ENCODE measurements at regions not wholly inside any gene's neighbourhood (a gene's known extent, or its start where the extent isn't known, plus 50 kb on each side); places are given as distances from the start of the nearest gene placed in this dataset.
"Not testable (repeated sequence)": the region's sequence is repeated elsewhere in the genome, so short reads cannot be mapped to it uniquely, and the experiment has no call there.

DNA sequence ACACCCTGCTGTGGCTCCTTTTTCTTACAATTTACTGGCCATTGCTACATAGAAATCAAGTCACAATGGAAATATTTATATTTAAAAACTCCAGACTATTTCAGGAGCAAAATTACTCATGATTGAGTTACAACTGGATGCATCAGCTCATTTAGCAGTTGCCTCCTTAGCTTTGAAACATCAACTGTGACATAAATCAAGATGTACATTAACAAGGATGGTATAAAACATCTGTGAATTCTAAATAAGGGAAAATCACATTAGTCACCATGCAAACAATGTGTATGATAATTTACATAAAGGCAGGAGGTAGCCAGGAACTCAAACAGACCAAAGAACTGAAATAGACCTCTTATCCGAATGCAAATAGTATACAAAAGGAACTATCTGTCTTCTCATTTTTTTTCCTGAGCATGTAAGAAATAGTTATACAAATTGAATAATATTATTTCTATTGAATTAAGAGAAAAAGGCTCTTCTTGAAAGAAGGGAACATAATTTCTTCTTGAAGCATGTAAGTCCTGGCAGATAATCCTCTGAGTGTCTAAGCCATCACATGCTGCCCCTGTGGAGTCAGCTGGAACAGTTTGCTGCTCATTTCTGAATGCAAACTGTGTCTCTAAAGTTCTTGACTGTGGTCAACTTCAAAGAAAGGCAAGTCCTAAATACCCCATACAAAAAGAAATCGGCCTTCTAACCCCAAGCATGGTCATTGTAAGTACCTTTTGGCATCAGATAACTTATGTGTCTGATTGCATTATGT lies 151.2 kb downstream of the NAA11 start:
- no peak for DNase-seq

DNA sequence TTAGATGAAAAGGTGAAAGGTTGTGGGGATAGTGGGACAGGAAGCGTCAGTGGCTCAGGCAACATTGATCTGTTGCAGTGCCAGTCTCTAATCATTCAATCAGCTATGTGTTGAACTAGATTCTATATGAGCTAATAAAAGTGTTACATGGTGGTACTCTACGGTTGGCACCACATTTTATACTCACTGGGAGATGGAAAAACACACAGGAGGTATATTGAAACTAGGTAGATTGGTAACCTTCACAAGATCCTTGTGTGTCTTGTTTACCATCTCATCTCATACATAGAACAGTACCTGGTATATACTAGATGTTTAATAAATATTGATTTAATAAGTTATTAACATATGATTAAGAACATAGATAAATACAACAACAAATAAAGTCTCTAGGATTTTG lies 152.7 kb downstream of the NAA11 start:
- no peak for DNase-seq

DNA sequence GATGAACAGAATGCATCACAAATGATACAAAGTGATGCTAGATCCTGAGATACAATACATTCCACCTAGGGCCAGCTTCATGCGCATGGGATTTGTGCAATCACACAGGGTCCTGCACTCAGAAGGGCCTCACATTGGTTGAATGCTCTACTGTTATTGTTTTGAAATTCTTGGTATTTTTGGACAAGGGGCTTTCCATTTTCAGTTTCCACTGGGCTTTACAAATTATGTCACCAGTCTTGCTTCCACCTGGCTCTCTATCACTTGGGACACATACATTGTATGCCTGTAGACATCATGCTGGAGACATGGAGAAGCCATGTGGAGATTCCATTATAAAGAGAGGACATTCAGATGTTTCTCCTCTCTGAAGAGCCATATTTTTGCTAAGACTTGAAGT lies 155.8 kb downstream of the NAA11 start:
- DNase-seq: no peak

DNA sequence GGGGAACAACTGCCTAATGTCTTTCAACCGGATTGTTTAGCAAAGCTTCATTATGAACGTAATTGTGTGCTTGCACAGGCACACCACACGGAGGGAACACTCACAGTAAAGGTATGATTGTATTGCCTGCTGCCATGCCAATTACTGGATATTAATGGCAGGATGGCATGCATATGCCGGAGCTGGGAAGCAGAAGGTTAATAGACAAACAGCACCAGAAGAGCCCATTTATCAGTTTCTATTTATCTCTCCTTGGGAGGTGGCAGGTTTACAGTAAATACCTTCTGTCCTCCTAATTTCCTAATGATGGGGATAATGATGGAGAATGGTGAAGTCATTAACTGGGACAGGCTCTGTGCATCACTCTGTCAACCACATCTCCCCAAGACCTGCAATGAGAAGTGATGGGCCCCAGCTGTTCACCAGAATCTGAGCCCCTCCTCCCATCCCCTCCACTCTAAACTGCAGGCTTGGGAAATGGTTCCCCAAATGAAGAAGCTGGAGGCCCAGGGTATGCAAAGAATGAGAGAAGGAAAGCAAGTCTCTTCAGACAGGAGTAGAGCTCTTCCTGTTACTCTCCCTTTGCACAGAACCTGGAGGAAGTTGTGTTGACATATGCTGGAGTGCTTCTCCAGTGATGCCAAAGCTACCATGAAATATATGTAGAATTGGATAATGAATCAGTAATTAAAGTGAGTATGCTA lies 160.8 kb downstream of the NAA11 start:
- DNase-seq: no peak

DNA sequence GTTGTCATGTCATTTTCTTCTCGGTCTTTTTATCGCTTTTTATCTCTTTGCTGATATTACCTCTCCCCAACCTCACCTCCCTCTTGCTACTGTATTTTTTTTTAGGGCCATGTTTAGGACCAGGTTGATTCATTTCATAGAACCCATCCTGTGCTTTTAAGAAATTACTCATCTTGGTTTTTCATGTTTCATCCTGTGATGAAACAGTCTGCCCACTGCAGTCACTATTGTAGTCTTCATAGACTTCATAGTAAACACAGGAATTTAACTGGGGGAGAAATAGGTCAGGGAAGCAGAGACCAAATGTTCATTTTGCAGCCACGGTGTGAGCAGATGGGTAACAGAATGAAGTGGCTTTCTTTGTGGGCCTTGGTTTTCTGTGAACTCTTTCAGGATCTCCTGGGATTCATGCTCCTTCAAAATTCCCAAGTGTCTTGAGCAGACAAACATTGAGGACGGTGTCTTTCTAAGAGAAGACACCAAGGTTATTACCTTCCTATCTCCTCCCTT lies 161.8 kb downstream of the NAA11 start:
- DNase-seq: no peak

DNA sequence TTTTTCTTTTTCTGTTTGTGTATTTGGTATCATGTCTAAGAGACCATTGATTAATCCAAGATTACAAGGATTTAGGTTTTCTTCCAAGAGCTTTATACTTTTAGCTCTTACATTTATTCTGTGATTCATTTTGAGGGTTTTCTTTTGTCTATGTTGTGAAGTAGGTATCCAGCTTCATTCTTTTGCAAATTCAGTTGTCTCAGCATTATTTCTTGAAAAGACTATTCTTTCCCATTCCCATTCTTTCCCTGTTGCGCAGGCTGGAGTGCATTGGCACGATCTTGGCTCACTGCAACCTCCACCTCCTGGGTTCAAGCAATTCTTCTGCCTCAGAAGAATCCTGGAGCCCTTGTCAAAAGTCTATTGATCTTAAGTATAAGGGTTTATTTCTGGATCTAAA lies 164.9 kb downstream of the NAA11 start:
- no peak for DNase-seq

DNA sequence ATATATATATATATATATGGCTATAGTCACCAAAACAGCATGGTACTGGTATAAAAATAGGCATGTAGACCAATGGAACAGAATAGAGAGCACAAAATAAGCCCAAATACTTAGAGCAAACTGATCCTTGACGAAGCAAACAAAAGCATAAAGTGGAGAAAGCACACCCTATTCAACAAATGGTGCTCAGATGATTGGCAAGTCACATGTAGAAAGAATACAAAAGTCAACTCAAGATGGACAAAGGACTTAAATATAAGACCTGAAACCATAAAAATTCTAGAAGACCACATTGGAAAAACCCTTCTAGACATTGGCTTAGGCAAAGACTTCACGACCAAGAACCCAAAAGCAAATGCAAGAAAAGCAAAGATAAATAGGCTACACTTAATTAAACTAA lies 167.2 kb downstream of the NAA11 start:
- not testable (repeated sequence) for DNase-seq

DNA sequence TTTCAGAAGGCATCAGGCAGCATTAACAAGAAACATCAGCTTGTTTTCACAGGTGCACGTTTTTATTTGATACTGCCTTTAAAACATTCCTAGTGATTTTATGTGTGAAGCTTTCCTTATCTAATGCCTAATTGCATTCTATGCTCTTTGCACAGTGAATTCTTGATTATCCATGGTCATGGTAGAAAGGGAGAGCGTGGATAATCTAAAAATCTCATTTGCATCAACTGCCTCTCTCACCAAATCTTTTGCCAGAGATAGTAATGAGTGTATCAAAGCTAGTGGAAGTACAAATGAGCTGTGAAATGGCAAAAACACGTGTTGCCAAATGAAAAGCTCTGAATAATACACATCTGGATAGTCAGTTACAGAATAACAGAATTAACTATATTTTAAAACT lies 170.5 kb downstream of the NAA11 start:
- DNase-seq: no peak

DNA sequence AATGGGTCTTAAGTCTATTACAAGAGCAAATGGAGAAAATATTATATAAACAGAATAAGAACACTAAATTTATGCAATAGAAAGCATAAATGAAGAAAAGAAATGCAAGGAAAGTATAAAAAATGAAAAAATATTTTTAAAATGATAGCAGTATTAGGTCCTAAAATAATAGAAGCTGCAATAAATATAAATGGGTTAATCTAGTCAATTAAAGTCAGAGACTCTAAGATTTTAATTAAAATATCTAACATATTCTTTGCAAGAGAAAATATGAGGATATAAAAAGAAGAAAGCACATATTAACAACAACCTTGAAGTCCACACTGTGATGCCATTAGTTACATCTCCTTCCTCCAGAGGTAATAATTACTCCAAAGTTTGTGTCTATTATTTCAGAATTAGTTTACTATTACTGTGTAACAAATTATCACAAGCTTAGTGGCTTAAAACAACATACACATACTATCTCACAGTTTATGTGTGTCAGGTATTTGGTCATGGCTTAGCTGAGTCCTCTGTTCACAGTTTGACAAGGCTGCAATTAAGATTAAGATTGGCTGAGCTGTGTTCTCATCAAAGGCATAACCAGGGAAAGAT lies 174.9 kb downstream of the NAA11 start:
- no peak for DNase-seq

DNA sequence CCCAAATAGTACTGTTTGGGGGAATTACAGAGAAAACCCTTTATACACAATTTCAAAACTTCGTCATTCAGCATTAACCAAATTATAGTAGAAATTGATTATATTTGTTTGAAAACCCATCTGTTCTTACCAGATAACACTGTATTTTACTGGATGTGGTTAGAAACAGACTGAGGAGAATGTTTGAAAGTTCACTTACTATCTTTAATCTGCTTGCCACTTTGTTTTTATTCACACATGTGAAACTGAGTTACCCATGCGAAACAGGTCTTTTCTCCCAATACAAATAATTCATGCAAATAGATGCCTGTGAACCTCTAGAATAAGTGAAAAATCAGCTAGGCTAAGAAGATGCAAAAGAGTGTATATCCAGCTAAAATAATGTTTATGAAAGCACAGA lies 177.5 kb downstream of the NAA11 start:
- no peak for DNase-seq

DNA sequence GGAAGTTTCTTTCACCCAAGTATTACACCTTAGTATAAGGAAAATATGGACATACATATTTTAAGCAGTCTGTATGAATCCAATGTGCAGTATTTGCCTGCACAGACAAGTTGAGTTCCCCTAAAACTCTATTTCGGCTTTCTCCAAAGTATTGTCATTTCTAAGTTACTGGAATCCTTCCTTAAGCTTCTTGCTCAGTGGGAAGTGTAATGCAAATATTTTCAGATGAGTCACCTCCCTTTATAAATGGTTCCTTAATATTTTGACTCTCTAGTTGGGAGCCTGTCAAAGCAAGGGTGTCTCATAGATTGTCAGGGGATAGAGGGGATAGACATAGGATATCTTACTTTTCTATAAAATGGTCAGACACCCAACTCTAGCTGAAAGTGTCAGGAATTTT lies 178.6 kb downstream of the NAA11 start:
- no peak for DNase-seq

DNA sequence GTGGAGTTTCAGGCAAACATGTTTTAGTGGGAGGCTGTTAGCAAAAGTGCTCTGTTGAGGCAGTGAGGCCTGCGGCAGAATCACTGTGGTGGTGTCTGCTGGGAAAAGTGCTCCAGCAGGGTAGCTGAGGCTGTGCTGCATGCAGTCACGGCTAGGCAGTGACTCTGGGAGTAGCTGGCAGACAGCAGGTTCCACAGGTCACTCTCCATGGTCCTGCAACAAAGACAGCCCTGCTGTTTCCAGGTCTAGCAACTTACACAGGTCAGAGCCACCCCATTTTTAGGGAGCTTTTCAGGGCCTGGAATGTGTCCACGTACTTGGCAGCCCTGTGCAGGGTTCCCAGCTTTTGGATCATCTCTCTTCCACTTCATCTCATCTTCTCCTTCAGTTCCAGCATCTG lies 184.3 kb downstream of the NAA11 start:
- DNase-seq: peak; percentile 1

DNA sequence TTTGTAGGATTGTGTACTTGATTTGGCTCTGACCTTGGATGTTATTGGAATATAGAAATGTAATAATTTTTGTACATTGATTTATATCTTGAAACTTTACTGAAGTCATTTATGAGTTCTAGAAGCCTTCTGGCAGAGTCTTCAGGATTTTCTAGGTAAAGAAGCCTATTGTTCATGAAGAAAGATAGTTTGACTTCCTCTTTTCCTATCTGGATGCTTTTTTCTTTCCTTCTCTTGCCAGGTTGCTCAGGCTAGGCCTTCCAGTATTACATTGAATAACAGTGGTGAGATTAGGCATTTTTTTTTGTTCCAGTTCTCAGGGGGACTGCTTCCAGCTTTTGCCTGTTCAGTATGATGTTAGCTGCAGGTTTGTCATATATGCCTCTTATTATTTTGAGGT lies 191.1 kb downstream of the NAA11 start:
- no peak for DNase-seq

DNA sequence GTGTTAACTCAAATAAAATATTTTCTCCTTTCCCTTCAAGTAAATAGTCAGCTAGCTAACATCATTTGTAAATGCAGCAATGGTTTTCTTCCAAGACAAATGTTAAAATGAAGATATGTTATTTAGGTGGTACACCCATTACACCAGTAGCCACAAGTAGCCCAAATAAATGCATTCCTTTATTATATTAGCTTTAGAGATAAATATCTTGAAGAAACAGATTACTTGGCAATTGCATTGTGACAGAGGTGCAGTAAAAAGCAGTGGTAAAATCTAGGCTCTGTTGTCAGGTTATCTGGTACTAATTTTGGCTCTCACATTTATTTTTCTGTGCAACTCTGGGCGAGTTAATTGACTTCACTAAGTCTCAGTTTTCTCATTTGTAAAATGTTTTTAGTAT lies 193.0 kb downstream of the NAA11 start:
- DNase-seq: no peak

DNA sequence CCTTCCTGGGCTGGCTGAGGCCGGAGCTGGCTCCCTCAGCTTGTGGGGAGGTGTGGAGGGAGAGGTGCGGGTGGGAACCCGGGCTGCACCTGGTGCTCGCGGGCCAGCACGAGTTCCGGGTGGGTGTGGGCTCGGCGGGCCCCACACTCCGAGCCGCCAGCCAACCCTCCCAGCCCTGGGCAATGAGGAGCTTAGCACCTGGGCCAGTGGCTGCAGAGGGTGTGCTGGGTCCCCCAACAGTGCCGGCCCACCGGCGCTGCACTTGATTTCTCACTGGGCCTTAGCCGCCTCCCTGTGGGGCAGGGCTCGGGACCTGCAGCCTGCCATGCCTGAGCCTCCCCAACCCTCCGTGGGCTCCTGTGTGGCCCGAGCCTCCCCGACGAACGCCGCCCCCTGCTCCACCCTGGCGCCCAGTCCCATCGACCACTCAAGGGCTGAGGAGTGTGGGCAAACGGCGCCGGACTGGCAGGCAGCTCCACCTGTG lies 182.7 kb upstream of the PAQR3 start:
- no peak for DNase-seq

DNA sequence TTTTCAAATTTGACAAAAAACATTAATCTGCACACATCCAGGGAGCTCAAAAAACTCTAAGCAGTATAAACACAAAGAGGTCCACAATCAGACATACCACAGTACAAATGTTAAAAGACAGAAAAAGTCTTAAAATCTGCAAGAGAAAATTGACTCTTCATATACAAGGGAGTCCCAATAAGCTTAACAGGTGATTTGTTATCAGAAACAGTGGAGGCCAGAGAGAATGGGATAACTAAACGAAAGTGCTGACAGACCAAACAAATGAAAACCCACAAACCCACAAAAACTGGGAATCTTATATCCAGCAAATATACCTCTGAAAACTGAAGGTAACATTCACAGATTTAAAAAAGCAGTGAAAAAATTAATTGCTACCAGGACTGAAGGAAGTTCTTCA lies 182.0 kb upstream of the PAQR3 start:
- no peak for DNase-seq

DNA sequence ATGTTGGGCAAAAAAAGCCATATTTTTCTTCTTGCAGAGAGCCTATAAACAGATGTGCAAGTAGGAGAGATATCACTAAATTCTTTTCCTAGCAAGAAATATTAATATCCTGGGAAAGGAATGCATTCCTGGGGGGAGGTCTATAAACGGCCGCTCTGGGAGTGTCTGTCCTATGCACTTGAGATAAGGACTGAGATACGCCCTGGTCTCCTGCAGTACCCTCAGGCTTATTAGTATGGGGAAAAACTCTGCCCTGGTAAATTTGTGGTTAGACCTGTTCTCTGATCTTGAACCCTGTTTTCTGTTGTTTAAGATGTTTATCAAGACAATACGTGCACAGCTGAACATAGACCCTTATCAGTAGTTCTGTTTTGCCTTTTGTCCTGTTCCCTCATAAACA lies 177.8 kb upstream of the PAQR3 start:
- DNase-seq: not testable (repeated sequence)

DNA sequence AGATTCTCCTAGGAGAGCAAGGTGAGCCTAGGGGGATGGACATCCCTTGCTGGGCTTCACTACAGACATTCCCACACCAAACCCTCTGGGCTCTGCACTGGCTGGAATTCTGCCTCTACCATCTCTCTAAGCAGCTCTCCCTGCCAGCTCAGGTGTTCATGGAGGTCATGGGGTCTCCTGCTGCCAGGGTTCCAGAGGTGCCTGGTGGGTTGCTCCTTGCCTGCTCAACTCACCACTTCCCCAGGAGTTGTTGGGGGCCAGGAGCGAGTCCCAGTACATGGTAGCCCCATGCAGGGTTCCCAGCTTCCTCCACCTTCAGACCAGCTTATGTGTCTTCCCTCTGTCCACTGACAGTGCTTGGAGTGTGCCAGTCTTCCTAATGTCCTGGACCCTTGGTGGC lies 167.8 kb upstream of the PAQR3 start:
- DNase-seq: no peak

DNA sequence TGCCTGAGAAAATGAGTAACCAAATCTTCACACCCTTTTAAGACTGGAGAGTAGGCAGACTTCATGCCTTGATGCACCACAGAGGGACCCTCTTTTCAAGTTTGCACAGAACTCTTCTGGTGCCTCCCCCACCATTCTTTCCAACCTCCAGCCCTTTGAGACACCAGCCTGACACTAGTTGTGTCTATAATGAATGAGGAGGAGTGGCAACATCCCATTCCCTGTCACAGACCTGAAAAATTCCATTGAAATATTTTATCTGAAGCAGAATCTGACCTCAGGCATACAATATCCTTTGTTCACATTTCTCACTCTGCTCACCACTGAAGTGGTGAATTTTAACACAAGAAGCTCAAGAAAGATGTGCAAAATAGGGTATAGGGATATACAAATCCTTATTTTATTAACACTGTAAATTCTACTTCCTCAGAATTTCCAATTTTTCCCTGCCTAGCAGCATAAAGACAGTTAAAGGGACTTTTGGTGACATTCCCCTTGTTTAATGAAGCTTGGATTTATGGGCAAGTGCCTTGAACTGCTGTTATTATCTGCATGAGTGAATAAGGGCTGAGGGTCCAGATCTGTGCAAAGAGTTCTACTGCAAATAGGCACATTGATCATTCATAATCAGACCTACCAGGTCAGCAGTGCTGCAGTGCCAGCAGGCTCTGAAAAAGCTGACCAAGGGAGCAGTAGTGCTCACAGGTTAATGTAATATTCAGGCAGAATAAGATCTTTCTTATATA lies 149.9 kb upstream of the PAQR3 start:
- no peak for DNase-seq

DNA sequence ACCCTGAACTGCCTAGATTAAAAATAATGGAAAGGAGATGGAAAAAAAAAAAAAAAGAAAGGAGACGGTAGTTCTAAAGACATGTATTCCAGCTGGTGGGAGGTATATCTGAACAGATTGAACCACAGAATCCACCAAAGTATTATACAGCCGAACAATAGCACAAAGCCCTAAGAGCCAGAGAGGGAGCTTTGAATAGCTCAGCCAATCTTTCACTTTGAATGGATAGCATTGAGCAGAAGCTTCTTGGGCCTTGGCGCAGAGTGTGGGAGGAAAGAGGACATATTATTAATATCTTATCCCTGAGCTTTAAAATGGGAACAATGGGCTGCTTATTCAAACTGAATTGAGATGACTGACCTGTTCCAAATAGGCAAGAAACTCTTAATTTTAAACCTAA lies 147.8 kb upstream of the PAQR3 start:
- no peak for DNase-seq

DNA sequence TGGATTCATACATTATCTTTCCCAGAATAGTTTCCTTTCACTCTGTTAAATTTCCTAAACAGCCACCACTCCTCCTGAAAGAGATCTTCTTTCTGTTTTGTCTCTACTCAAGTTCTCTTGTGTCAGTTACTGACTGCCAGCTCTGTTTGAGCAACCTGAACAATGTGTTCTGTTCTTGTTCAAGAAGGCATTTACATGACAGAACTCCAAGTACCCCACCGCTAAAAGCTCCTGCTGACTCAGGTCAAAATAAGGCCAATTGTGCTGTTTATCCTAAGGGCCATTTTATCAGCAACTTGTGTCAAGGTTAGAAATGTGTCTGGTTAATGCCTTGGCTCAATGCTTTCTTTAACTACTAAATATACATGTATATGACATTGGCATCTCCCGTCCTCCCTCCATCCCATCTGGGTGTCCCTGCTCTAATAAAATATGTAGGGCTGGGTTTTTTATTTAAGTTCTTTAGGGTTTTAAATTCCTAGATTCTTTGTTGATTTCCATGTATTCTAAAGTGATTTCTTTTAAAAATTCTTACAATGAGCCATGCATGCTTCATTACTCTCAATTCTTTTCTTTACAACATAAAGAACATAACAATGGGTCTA lies 144.3 kb upstream of the PAQR3 start:
- no peak for DNase-seq

DNA sequence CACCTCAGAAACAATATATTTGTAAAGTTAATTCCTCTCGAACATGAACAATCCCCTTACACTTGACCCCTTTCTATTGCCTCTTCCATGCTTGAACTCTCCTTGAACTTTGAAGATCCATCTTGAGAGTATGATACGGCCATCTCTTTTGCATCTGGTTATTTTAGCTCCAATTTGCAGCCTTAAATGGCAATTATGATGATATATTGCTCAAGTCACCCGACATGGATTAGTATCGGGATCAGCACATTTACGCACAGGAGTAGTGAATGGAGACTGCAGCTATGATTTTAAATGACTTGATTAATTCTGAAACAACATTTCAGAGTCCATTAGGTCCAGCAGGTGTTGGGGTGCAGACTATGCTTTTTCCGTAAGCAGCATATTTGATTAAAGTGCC lies 143.8 kb upstream of the PAQR3 start:
- no peak for DNase-seq

DNA sequence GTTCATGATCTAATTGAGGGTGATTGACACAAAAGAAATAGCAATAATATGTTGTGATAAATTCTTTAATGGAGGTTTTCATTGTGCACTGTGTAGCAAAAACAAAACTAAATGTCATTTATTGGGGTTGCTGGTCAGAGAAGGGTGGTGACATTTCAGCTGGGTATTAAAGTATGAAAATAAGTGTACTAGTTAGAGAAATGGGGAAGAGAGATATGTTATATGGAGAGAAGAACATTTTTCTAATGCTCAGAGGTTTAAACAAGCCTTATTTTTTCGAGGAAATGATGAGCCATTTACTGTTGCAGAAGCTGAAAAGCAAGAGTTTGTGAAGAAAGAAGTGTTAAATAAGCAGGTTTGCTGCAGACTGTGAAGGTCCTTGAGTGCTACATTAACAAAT lies 142.7 kb upstream of the PAQR3 start:
- DNase-seq: no peak

All from EL (cell line).